GM21717 (cell line): ENCODE measurements at regions not wholly inside any gene's neighbourhood (a gene's known extent, or its start where the extent isn't known, plus 50 kb on each side); places are given as distances from the start of the nearest gene placed in this dataset.
"Not testable (repeated sequence)": the region's sequence is repeated elsewhere in the genome, so short reads cannot be mapped to it uniquely, and the experiment has no call there.

Experiments used
- ATAC-seq: cut with Tn5 transposase; IDR thresholded peaks from one replicate; pipeline ENCODE4 v1.9.1; 2021; ENCODE audit warnings: mild to moderate bottlenecking, moderate library complexity; ENCODE audit not compliant: unreplicated experiment

DNA sequence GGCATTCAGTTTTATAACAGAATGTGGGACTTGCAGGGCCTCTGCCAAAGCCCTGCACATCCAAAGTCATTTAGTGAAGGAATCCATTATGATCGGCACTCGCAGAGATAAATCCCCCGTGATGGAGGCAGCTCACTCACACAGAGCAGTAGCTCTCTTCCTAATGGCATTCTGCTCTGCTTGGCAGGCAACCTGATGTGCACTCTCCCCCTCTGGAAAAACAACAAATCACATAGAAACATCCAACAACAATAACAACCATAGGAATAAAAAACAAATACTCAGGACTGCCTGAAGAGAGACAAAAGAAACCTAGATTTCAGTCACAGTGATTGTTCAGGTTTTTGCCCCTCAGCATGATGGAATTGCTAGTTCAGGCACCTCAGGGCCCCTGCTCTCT, 59.7 kb downstream of the NAA11 start:
- no peak for ATAC-seq

GRCh38 chr4:79259242-79259641, 66.6 kb downstream of the NAA11 start:
- ATAC-seq: no peak

DNA sequence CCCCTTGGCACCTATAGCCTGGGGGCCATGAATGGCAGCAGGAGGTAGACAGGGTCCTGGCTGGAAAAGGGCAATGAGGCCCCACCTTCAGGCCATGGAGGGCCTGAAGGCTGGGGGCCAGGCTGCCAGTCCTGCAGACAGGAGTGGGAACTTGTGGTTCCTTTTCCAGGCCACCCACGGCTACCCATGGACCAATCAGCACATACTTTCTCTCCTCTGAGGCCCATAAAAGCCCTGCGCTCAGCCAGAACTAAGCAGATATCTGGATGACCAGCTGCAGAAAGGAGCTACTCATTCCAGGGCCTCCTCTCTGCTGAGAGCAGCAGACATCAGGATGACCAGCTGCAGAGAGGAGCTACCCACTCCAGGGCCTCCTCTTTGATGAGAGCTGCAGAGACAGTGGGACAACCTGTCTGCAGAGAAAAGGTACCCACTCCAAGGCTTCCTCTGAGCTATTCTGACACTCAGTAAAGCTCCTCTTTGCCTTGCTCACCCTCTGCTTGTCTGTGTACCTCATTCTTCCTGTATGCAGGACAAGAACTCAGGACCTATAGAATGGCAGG, 67.2 kb downstream of the NAA11 start:
- no peak for ATAC-seq

DNA sequence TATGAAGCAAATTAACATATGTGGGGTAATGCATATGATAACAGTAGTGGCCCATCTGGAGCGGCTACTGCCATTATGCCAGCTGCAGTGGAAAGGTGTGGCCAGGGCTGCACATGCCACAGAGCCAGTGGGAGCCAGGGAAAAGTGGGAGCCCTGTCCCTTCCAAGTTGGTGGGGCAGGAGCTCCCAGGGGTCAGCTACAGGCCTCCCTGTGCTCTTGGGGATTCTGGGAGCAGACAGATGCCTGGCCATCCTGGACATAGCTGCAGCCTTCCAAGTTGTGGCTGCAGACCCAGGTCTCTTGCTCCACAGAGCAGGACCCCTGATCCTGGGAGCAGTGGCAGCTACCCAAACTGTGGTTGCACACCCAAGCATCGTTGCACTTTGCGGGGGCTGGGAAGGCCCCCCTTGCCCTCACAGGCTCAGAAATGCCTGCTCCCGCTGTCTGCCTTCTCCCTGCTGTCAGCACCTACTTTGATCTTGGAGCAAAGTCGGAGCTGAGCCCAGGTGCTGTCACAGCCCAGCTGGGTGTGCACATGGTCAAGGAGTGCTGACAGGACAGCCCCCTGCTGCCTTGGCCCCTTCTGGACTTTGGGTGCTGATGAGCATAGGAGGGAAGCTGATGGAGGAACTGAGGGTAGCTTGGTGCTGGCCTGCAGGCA, 67.8 kb downstream of the NAA11 start:
- no peak for ATAC-seq

- ATAC-seq: no peak
These were observed 70.1 kb downstream of the NAA11 start for GRCh38 chr4:79255793-79256192.

GRCh38 chr4:79253924-79254323, 71.9 kb downstream of the NAA11 start:
- no peak for ATAC-seq

DNA sequence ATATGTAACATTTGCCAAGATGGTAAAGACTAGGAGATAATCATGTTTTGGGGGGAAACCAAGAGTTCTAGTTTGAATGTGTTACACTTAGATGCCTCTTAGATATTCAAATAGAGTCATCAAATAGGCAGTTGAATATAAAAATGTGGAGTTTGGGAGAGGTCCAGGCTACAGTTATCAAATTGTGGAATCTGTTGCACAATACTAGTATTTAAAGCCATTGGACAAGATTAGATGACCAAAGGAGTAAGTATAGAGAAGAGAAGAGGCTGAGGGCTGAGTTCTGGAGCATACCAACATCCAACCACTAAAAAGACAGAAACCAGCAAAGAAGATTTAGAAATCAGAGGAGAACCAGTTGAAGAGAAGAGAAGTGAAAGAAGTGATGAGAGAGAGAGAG, 72.7 kb downstream of the NAA11 start:
- no peak for ATAC-seq

GRCh38 chr4:79250887-79251286, 75.0 kb downstream of the NAA11 start:
- ATAC-seq: no peak

DNA sequence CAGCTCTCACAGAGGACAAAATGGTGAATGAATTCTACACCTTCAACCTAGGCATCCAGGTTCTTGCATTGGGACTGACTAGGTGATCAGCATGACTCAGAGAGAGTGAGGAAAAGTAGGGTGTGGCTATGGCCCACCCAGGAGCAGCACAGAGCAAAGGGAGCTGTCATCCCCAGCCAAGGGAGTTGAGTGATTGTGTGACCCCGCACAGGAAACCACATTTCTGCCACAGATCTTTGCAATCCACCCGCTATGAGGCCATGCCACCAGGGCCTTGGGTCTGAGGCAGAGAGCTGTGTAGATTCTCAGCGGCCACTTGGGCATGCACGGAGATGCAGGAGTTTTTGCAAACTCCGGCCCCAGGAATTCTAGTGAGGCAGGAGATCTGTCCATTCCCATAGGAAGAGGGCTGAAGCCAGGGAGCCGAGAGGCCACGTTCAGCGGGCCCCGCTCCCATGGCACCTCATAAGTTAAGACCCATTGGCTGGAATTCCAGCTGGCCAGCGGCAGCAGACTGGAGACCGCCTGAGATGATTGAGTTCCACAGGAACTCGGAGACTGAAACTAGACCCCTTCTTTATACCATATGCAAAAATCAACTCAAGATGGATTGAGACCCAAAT, 75.9 kb downstream of the NAA11 start:
- ATAC-seq: no peak

GRCh38 chr4:79248610-79249009, 77.3 kb downstream of the NAA11 start:
- no peak for ATAC-seq

DNA sequence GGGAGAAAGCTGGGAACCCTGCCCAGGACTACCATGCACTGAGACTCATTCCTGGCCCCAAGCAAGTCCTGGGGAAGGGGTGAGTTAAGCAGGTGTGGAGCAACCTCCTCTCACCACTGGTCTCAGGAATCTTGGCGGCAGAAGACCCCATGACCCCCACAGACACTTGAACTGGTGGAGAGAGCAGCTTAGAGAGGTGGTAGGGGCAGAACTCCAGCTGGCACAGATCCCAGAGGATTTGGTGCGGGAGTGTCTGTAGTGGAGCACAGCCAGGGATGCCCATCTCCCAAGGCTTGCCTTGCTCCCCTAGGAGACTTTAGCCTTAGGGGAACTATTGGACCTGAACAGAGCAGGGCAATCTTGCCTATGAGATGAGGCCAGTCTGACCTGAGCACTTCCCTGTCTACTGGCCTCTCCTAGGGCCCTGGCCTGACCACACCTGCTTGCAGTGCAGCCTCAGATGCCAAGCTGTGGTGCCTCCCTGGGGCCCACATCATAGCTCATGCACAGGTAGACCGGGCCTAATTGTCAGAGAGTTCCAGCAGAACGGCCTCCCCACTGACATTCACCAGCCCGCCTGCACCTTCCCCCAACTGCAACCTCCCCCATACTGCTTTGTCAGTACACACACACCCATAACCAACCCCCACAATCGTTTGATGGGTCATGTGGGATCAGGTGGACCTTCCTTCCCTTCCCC, 78.0 kb downstream of the NAA11 start:
- ATAC-seq: no peak

DNA sequence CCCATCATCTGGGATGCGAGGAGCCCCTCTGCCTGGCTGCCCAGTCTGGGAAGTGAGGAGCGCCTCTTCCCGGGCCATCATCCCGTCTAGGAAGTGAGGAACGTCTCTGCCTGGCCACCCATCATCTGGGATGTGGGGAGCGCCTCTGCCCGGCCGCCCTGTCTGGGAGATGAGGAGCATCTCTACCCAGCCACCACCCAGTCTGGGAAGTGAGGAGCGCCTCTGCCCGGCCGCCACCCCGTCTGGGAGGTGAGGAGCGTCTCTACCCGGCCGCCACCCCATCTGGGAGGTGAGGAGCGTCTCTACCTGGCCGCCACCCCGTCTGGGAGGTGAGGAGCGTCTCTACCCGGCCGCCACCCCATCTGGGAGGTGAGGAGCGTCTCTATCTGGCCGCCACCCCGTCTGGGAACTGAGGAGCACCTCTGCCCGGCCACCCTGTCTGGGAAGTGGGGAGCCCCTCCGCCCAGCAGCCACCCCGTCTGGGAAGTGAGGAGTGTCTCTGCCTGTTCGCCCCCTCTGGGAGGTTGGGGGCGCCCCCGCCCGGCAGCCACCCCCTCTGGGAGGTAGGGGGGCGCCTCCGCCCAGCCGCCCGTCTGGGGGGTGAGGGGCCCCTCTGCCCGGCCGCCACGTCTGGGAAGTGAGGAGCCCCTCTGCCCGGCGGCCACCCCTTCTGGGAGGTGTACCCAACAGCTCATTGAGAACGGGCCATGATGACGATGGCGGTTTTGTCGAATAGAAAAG, 80.5 kb downstream of the NAA11 start:
- not testable (repeated sequence) for ATAC-seq

DNA sequence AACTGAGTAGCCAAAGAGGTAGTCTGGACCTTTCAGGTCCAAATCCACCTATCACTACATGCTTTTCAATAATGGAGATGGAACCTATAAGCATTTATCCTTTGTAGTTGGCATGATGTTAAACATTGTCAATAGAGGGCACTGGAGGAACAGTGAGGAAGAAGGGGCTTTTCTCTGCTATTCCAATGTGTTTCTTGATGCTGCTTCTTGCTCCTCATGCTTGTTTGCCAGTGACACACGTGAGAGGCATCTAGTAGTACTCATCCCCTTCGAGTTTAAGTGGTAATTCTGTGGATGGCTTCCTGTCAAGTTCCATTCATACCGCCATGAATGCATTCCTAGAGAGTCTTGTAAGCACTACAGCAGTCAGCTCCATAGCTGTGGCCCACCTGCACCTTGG, 84.0 kb downstream of the NAA11 start:
- no peak for ATAC-seq

DNA sequence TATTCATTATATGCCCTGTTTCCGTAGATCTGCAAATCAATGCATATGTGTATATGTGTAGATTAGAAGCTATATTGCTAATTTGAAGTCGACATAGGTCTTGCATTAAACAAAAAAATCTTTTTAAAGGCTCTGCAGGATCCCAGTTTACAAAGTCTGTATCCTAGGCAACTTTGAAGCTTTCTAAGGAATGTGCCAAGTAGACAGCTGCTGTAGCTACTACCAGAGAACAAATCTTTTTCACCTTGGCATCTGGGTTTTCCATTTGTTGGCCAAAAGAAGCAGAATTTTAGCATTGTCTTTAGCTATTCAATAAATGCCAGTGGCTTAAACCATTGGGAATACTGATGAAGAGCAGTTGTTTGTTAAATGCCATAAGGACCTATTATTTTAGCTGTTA, 88.0 kb downstream of the NAA11 start:
- no peak for ATAC-seq

DNA sequence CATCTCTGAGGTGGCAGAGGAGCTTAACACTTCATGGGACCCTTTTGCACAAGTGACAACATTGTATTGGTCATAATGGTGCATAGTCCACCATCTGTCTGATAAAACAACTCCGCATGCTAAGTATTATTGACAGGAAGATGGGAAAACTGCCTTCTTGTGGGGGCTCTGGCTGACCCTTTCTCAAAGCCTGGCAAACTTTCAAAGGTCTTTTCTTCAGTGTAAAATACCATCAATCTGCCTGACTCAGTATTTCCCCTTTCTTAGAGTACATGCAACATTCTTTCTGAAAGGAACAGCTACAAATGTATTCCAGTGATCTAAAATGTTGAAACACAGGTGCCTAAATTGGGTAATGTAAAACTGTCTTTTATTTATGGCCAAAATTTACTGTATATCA, 89.1 kb downstream of the NAA11 start:
- ATAC-seq: no peak

DNA sequence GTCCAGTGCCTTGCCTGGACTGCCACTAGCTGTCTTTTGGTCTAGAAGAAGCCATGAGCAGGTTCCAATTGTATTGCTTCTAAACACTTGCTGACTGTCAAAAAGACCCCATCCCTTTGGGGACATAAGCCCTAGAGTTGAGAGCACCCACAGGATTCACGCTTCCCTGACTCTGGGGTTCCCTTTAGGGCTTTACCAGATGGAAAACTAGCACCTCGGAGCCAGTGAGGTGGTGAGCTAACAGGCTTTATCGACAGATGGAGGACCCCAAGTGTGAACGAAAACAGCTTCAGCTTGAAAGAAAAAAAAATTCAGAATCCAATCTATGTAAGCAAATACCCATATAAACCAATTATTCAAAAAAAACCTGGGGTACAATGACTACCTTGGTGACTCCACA, 90.8 kb downstream of the NAA11 start:
- no peak for ATAC-seq

- ATAC-seq: no peak
These were observed 92.0 kb downstream of the NAA11 start for GRCh38 chr4:79233820-79234219.

- ATAC-seq: no peak
These were observed 93.3 kb downstream of the NAA11 start for GRCh38 chr4:79232540-79232939.

GRCh38 chr4:79227860-79228259, 98.0 kb downstream of the NAA11 start:
- no peak for ATAC-seq

- no peak for ATAC-seq
These were observed 100.5 kb downstream of the NAA11 start for GRCh38 chr4:79225360-79225759.

DNA sequence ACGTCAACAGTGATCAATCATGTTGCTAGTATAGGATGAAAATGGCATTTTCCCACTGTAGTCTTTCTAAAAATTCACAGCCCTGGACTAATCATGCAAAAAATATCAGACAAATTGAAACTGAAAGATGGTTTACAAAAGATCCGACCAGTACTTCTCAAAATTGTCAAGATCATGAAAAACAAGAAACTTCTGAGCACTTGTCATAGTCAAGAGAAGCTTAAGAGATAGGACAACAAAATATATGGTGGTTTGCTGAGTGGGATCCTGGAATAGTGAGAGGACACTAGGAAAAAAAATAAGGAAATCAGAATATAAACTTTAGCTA, 101.1 kb downstream of the NAA11 start:
- no peak for ATAC-seq
